Nephron (organoid): ENCODE measurements at regions not wholly inside any gene's neighbourhood (a gene's known extent, or its start where the extent isn't known, plus 50 kb on each side); places are given as distances from the start of the nearest gene placed in this dataset.

Experiments
- H3K27ac Mint-ChIP-seq, 3 experiments: 2 replicates each; pipeline ENCODE4 v1.8.0; 2020; ENCODE audit warnings: mixed read lengths in 3 of 3, mild to moderate bottlenecking in 2 of 3, moderate library complexity in 1 of 3
- H3K27me3 Mint-ChIP-seq: 2 replicates; pipeline ENCODE4 v1.8.0; 2021; ENCODE audit warnings: low read depth, mild to moderate bottlenecking, moderate library complexity, mixed read lengths
- H3K36me3 Mint-ChIP-seq: 2 replicates; pipeline ENCODE4 v1.8.0; 2020; ENCODE audit warnings: low read depth, mixed read lengths
- H3K4me1 Mint-ChIP-seq: 2 replicates; pipeline ENCODE4 v1.8.0; 2020; ENCODE audit warnings: mixed read lengths
- H3K4me3 Mint-ChIP-seq, 3 experiments: 2 replicates each; pipeline ENCODE4 v1.8.0; 2020; ENCODE audit warnings: mild to moderate bottlenecking in 3 of 3, mixed read lengths in 3 of 3, moderate library complexity in 2 of 3
- H3K9me3 Mint-ChIP-seq: 2 replicates; pipeline ENCODE4 v1.8.0; 2020; ENCODE audit warnings: mixed read lengths
- CTCF ChIP-seq, 3 experiments: fragments of 200-600 bp; sonication (generic); IDR thresholded peaks; one replicate each; pipeline ENCODE4 v1.5.0; 2021; ENCODE audit warnings: antibody characterized with exemption in 3 of 3; ENCODE audit not compliant: unreplicated experiment in 3 of 3

- no peaks in the 10 kb centered on the region for H3K9me3 Mint-ChIP-seq
- H3K27ac Mint-ChIP-seq: peak overlapping the region; percentile 49 to 86 (median 50)
- no peaks in the 10 kb centered on the region for H3K27me3 Mint-ChIP-seq
- TF ChIP-seq CTCF (IDR thresholded peaks at IDR 0.05; ENCODE audit: unreplicated experiment in 3 of 3): no peak
- no peaks in the 10 kb centered on the region for H3K36me3 Mint-ChIP-seq
- H3K4me3 Mint-ChIP-seq: no peak overlapping the region
- peaks cover 25% of the 10 kb centered on the region for H3K4me1 Mint-ChIP-seq
Measured at GRCh38 chr14:65225299-65226159, 123.2 kb upstream of the MAX start.

- TF ChIP-seq CTCF (IDR thresholded peaks at IDR 0.05; ENCODE audit: unreplicated experiment in 3 of 3): no peak
- Mint-ChIP-seq H3K27me3 (no peaks in the 10 kb centered on the region), H3K4me3 (no peak overlapping the region), H3K36me3 (no peaks in the 10 kb centered on the region), H3K9me3 (no peaks in the 10 kb centered on the region), H3K4me1 (peaks cover 31% of the 10 kb centered on the region), H3K27ac (peak overlapping the region in 2 of 3 experiments; percentile 10 to 14)
Measured at GRCh38 chr14:65226824-65227604, 124.7 kb upstream of the MAX start.

GRCh38 chr14:65228436-65228835 lies 126.1 kb upstream of the MAX start:
- H3K27me3 Mint-ChIP-seq: no peaks in the 10 kb centered on the region
- no peaks in the 10 kb centered on the region for H3K9me3 Mint-ChIP-seq
- peak overlapping the region; percentile 94 to 98 (median 95) for H3K27ac Mint-ChIP-seq
- peak overlapping the region in 1 of 3 experiments; percentile 31 for H3K4me3 Mint-ChIP-seq
- no peak for TF ChIP-seq CTCF (IDR thresholded peaks at IDR 0.05; ENCODE audit: unreplicated experiment in 3 of 3)
- no peaks in the 10 kb centered on the region for H3K36me3 Mint-ChIP-seq
- peaks cover 31% of the 10 kb centered on the region for H3K4me1 Mint-ChIP-seq

GRCh38 chr14:65228956-65229747 lies 126.8 kb upstream of the MAX start:
- H3K4me1 Mint-ChIP-seq: peaks cover 31% of the 10 kb centered on the region
- H3K4me3 Mint-ChIP-seq: peak overlapping the region; percentile 50 to 64 (median 63)
- H3K27me3 Mint-ChIP-seq: no peaks in the 10 kb centered on the region
- peak overlapping the region; percentile 94 to 98 (median 95) for H3K27ac Mint-ChIP-seq
- H3K9me3 Mint-ChIP-seq: no peaks in the 10 kb centered on the region
- H3K36me3 Mint-ChIP-seq: no peaks in the 10 kb centered on the region
- TF ChIP-seq CTCF (IDR thresholded peaks at IDR 0.05; ENCODE audit: unreplicated experiment in 3 of 3): no peak

- Mint-ChIP-seq H3K4me1 (peaks cover 31% of the 10 kb centered on the region), H3K4me3 (peak overlapping the region; percentile 63 to 66 (median 64)), H3K9me3 (peaks cover 2% of the 10 kb centered on the region), H3K36me3 (no peaks in the 10 kb centered on the region), H3K27me3 (no peaks in the 10 kb centered on the region), H3K27ac (peak overlapping the region; percentile 94 to 98 (median 95))
- no peak for TF ChIP-seq CTCF (IDR thresholded peaks at IDR 0.05; ENCODE audit: unreplicated experiment in 3 of 3)
Measured at GRCh38 chr14:65229748-65230728, 127.7 kb upstream of the MAX start.
